ENCODE measurements at regions not wholly inside any gene's neighbourhood (a gene's known extent, or its start where the extent isn't known, plus 50 kb on each side); places are given as distances from the start of the nearest gene placed in this dataset.

DNA sequence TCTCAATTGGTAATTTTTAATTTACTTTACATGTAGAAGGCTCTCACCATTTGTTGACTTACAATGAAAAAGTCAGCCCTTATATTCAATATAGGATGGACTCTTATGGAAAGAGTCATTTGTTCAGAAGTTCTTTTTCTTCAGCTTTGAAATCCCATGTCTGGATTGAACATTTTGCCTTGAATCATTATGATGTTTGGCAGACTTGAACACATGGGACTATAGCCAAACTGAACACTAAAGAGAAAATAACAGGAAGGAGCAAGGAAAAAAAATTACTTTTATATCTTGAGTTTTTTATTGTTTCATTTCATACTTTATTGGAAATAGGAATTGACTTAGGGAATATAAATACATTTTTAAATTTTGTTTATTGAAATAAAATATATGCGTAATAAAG is 1503.0 kb downstream of the EFNA5 start:
- no peak for TF ChIP-seq EZH2 (IDR thresholded peaks at IDR 0.05; ENCODE audit: borderline replicate concordance, low read length)
- TF ChIP-seq, protein P1, sequence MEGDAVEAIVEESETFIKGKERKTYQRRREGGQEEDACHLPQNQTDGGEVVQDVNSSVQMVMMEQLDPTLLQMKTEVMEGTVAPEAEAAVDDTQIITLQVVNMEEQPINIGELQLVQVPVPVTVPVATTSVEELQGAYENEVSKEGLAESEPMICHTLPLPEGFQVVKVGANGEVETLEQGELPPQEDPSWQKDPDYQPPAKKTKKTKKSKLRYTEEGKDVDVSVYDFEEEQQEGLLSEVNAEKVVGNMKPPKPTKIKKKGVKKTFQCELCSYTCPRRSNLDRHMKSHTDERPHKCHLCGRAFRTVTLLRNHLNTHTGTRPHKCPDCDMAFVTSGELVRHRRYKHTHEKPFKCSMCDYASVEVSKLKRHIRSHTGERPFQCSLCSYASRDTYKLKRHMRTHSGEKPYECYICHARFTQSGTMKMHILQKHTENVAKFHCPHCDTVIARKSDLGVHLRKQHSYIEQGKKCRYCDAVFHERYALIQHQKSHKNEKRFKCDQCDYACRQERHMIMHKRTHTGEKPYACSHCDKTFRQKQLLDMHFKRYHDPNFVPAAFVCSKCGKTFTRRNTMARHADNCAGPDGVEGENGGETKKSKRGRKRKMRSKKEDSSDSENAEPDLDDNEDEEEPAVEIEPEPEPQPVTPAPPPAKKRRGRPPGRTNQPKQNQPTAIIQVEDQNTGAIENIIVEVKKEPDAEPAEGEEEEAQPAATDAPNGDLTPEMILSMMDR (conservative IDR thresholded peaks at IDR 0.05 in 1 of 2, IDR thresholded peaks at IDR 0.05 in 1 of 2; ENCODE audit: extremely low read depth in 1 of 2, insufficient read depth in 1 of 2, low read depth in 1 of 2, low read length in 2 of 2) = no peak

Measured in mammary epithelial cell (primary cell).